GM12878 (cell line): ENCODE measurements at regions not wholly inside any gene's neighbourhood (a gene's known extent, or its start where the extent isn't known, plus 50 kb on each side); places are given as distances from the start of the nearest gene placed in this dataset.

ENCODE experiments used
- ATAC-seq: fragments of 200-7000 bp; cut with Tn5 transposase; 3 replicates; pipeline ENCODE4 v1.9.1; 2020; ENCODE audit warnings: mild to moderate bottlenecking, moderate library complexity
- BruUV-seq: library from RNA; stranded (reverse); fragments of 400-500 nt; replicated peaks from 2 replicates; lab custom pipeline; 2021; lab: Mats Ljungman, UMichigan
- CTCF ChIA-PET: fragments of 300-600 bp; sonication (Branson Sonifier 250); formaldehyde crosslinking; extraction: SDS; loops from one replicate; lab custom pipeline; 2021; ENCODE audit warnings: inconsistent platforms; lab: Yijun Ruan, JAX
- POLR2A ChIA-PET: fragments of 350-600 bp; formaldehyde crosslinking; extraction: SDS; loops from one replicate; lab custom pipeline; 2021; ENCODE audit warnings: inconsistent platforms; lab: Charles Lee
- RAD21 ChIA-PET: fragments of 300-600 bp; sonication (Branson Sonifier 250); formaldehyde crosslinking; loops from one replicate; lab custom pipeline; 2023; ENCODE audit warnings: antibody characterized with exemption; ENCODE audit not compliant: unreplicated experiment; lab: Charles Lee
- SMC1A ChIA-PET: fragments of 300-600 bp; sonication (Branson Sonifier 250); formaldehyde crosslinking; loops from one replicate; lab custom pipeline; 2023; ENCODE audit not compliant: unreplicated experiment, uncharacterized antibody; lab: Charles Lee
- DNase-seq: peaks from one replicate; pipeline ENCODE4 v3.0.0-alpha.2; 2011; ENCODE audit warnings: low read depth, low spot score
- FAIRE-seq: peaks from 3 replicates; lab custom pipeline; 2011; peaks lifted over from hg19 to GRCh38; lab: Jason Lieb, UNC
- H2AFZ ChIP-seq: 2 replicates; pipeline ENCODE4 v1.6.0; 2011; ENCODE audit warnings: low read depth, low read length, control low read depth; ENCODE audit not compliant: control insufficient read depth
- H3K27ac ChIP-seq: 2 replicates; pipeline ENCODE4 v1.5.1; 2011; ENCODE audit warnings: control low read depth; ENCODE audit not compliant: control insufficient read depth, insufficient read depth
- H3K27me3 ChIP-seq, 2 experiments: replicated peaks in 1 of 2; 2 replicates each; pipeline versions ENCODE4 v1.6.0 to v1.6.1; 2011; ENCODE audit warnings: low read length in 1 of 2; ENCODE audit not compliant: control insufficient read depth in 2 of 2, insufficient read depth in 2 of 2
- H3K36me3 ChIP-seq, 2 experiments: 2 replicates each; pipeline ENCODE4 v1.5.1; 2011; ENCODE audit warnings: low read length in 1 of 2; ENCODE audit not compliant: control insufficient read depth in 2 of 2, insufficient read depth in 2 of 2
- H3K4me1 ChIP-seq: 2 replicates; pipeline ENCODE4 v1.6.1; 2011; ENCODE audit warnings: mild to moderate bottlenecking, low read length, moderate library complexity, mixed read lengths; ENCODE audit not compliant: control insufficient read depth, insufficient read depth
- H3K4me2 ChIP-seq: 2 replicates; pipeline ENCODE4 v1.6.0; 2011; ENCODE audit warnings: control low read depth; ENCODE audit not compliant: control insufficient read depth, insufficient read depth
- H3K4me3 ChIP-seq: fragments of 200-600 bp; sonication (generic); 2 replicates; pipeline ENCODE4 v1.5.1; 2016
- H3K79me2 ChIP-seq: 2 replicates; pipeline ENCODE4 v1.6.0; 2011; ENCODE audit warnings: low read length; ENCODE audit not compliant: control insufficient read depth, insufficient read depth
- H3K9ac ChIP-seq: 2 replicates; pipeline ENCODE4 v1.8.0; 2011; ENCODE audit warnings: low read length, control low read depth, mixed read lengths; ENCODE audit not compliant: control insufficient read depth, insufficient read depth
- H3K9me3 ChIP-seq: replicated peaks from 3 replicates; pipeline ENCODE4 v1.5.1; 2011; ENCODE audit warnings: mild to moderate bottlenecking, low read length; ENCODE audit not compliant: control insufficient read depth, insufficient read depth
- H4K20me1 ChIP-seq: 2 replicates; pipeline ENCODE4 v1.6.0; 2011; ENCODE audit not compliant: control insufficient read depth, insufficient read depth
- DPF2 ChIP-seq: fragments of 450-650 bp; IDR thresholded peaks from 2 replicates; pipeline ENCODE4 v1.6.1; 2017; ENCODE audit warnings: mild to moderate bottlenecking
- IKZF1 ChIP-seq: fragments of 450-650 bp; conservative IDR thresholded peaks from 2 replicates; pipeline ENCODE4 v1.6.1; 2017; ENCODE audit warnings: antibody characterized with exemption, mild to moderate bottlenecking
- NFIC ChIP-seq: IDR thresholded peaks from 2 replicates; pipeline ENCODE4 v1.6.1; 2012; ENCODE audit warnings: low read depth, mild to moderate bottlenecking, inconsistent platforms, low read length, moderate library complexity
- NKRF ChIP-seq: fragments of 450-650 bp; conservative IDR thresholded peaks from 2 replicates; pipeline ENCODE4 v1.6.1; 2017; ENCODE audit warnings: mild to moderate bottlenecking, moderate library complexity
- PAX8 ChIP-seq: fragments of 450-650 bp; IDR thresholded peaks from 2 replicates; pipeline ENCODE4 v1.6.1; 2017; ENCODE audit warnings: mild to moderate bottlenecking, moderate library complexity
- SIN3A ChIP-seq: IDR thresholded peaks from 2 replicates; pipeline ENCODE4 v1.6.1; 2012; ENCODE audit warnings: low read depth, low read length, improper control_type of control experiment
- SIX5 ChIP-seq: IDR thresholded peaks from 2 replicates; pipeline ENCODE4 v1.6.1; 2011; ENCODE audit warnings: mild to moderate bottlenecking, low read depth, low read length, moderate library complexity; ENCODE audit not compliant: severe bottlenecking
- SMAD5 ChIP-seq: IDR thresholded peaks from 2 replicates; pipeline ENCODE4 v1.6.1; 2016; ENCODE audit warnings: antibody characterized with exemption, low read depth
- SPI1 ChIP-seq: IDR thresholded peaks from 2 replicates; pipeline ENCODE4 v1.6.1; 2011; ENCODE audit warnings: low read depth, mild to moderate bottlenecking, low read length, moderate library complexity, borderline replicate concordance; ENCODE audit not compliant: insufficient read depth
- TCF7 ChIP-seq: IDR thresholded peaks from 2 replicates; pipeline ENCODE4 v1.6.1; 2014; ENCODE audit warnings: antibody characterized with exemption, borderline replicate concordance
- WGBS: methylation state at CpG from one replicate; pipeline ENCODE4 v1.1.6; 2016; ENCODE audit warnings: low lambda C conversion rate; ENCODE audit not compliant: insufficient replicate concordance, insufficient coverage; ENCODE audit errors: missing lambda C conversion rate; 5-methylcytosine and 5-hydroxymethylcytosine counted together
- in situ Hi-C: fragments of 300-500 bp; cut with MboI; formaldehyde crosslinking; loops from 9 replicates; pipeline ENCODE4 v1.14.3; 2018; ENCODE audit warnings: mixed read lengths
- intact Hi-C: fragments of 100-400 bp; cut with micrococcal nuclease; formaldehyde crosslinking; loops from one replicate; pipeline ENCODE4 v1.14.2; 2022; ENCODE audit not compliant: unreplicated experiment
- TF ChIP-seq, protein P1 (sequence below): fragments of 450-650 bp; formaldehyde crosslinking; IDR thresholded peaks from 2 replicates; pipeline ENCODE4 v1.4.0; 2020; ENCODE audit warnings: mild to moderate bottlenecking, moderate library complexity
- TF ChIP-seq, protein P2 (sequence below), 3 experiments: IDR thresholded peaks in 2 of 3; conservative IDR thresholded peaks in 1 of 3; 2 replicates each; pipeline ENCODE4 v1.5.1; 2011; ENCODE audit warnings: low read depth in 3 of 3, low read length in 3 of 3, mild to moderate bottlenecking in 3 of 3, control low read depth in 2 of 3, moderate library complexity in 2 of 3, inconsistent platforms in 1 of 3, mixed read lengths in 1 of 3; ENCODE audit not compliant: control insufficient read depth in 2 of 3, insufficient read depth in 1 of 3; ENCODE audit errors: extremely low read depth in 1 of 3
- TF ChIP-seq, protein P3 (sequence below): fragments of 450-650 bp; formaldehyde crosslinking; IDR thresholded peaks from 2 replicates; pipeline ENCODE4 v1.5.0; 2022; ENCODE audit warnings: mild to moderate bottlenecking, missing genetic modification characterization

- Histone ChIP-seq H3K4me3 (no peak overlapping the region), H3K27ac (no peak overlapping the region), H3K9ac (no peak overlapping the region), H3K36me3 (no peaks in the 10 kb centered on the region), H2AFZ (no peak overlapping the region), H3K9me3 (no peaks in the 10 kb centered on the region), H3K79me2 (no peaks in the 10 kb centered on the region), H3K4me2 (no peak overlapping the region), H4K20me1 (no peaks in the 10 kb centered on the region), H3K27me3 (no peaks in the 10 kb centered on the region), H3K4me1 (no peaks in the 10 kb centered on the region)
- DNase-seq (no peak), ATAC-seq (no peak), FAIRE-seq (no peak)
- BruUV-seq = no TSS peak
- intact Hi-C loops (no loop called here), in situ Hi-C loops (no loop called here)
- ChIA-PET SMC1A (interaction anchor here (0.8 kb wide), 1 partner anchor 100 kb away, joined by 3 read pairs; no protein-coding TSS in a partner anchor), RAD21 (no interaction called here), CTCF (interaction anchor here (0.7 kb wide), 1 partner anchor 9 kb away, joined by 3 read pairs; no protein-coding TSS in a partner anchor), POLR2A (no interaction called here)
- 2% methylated on average over 6 of the region's 6 CpGs for WGBS
- TF ChIP-seq PAX8 = no peak
- no peak for TF ChIP-seq TCF7
- no peak for TF ChIP-seq SIX5
- TF ChIP-seq SMAD5 = no peak
- TF ChIP-seq, protein P1, sequence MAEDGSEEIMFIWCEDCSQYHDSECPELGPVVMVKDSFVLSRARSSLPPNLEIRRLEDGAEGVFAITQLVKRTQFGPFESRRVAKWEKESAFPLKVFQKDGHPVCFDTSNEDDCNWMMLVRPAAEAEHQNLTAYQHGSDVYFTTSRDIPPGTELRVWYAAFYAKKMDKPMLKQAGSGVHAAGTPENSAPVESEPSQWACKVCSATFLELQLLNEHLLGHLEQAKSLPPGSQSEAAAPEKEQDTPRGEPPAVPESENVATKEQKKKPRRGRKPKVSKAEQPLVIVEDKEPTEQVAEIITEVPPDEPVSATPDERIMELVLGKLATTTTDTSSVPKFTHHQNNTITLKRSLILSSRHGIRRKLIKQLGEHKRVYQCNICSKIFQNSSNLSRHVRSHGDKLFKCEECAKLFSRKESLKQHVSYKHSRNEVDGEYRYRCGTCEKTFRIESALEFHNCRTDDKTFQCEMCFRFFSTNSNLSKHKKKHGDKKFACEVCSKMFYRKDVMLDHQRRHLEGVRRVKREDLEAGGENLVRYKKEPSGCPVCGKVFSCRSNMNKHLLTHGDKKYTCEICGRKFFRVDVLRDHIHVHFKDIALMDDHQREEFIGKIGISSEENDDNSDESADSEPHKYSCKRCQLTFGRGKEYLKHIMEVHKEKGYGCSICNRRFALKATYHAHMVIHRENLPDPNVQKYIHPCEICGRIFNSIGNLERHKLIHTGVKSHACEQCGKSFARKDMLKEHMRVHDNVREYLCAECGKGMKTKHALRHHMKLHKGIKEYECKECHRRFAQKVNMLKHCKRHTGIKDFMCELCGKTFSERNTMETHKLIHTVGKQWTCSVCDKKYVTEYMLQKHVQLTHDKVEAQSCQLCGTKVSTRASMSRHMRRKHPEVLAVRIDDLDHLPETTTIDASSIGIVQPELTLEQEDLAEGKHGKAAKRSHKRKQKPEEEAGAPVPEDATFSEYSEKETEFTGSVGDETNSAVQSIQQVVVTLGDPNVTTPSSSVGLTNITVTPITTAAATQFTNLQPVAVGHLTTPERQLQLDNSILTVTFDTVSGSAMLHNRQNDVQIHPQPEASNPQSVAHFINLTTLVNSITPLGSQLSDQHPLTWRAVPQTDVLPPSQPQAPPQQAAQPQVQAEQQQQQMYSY = no peak
- TF ChIP-seq, protein P2, sequence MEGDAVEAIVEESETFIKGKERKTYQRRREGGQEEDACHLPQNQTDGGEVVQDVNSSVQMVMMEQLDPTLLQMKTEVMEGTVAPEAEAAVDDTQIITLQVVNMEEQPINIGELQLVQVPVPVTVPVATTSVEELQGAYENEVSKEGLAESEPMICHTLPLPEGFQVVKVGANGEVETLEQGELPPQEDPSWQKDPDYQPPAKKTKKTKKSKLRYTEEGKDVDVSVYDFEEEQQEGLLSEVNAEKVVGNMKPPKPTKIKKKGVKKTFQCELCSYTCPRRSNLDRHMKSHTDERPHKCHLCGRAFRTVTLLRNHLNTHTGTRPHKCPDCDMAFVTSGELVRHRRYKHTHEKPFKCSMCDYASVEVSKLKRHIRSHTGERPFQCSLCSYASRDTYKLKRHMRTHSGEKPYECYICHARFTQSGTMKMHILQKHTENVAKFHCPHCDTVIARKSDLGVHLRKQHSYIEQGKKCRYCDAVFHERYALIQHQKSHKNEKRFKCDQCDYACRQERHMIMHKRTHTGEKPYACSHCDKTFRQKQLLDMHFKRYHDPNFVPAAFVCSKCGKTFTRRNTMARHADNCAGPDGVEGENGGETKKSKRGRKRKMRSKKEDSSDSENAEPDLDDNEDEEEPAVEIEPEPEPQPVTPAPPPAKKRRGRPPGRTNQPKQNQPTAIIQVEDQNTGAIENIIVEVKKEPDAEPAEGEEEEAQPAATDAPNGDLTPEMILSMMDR (IDR thresholded peaks at IDR 0.05 in 2 of 3, conservative IDR thresholded peaks at IDR 0.05 in 1 of 3; ENCODE audit: control insufficient read depth in 2 of 3, extremely low read depth in 1 of 3, insufficient read depth in 1 of 3, low read depth in 3 of 3, low read length in 3 of 3) = no peak
- TF ChIP-seq SIN3A = no peak
- no peak for TF ChIP-seq SPI1
- no peak for TF ChIP-seq NFIC
- no peak for TF ChIP-seq IKZF1
- TF ChIP-seq, protein P3, sequence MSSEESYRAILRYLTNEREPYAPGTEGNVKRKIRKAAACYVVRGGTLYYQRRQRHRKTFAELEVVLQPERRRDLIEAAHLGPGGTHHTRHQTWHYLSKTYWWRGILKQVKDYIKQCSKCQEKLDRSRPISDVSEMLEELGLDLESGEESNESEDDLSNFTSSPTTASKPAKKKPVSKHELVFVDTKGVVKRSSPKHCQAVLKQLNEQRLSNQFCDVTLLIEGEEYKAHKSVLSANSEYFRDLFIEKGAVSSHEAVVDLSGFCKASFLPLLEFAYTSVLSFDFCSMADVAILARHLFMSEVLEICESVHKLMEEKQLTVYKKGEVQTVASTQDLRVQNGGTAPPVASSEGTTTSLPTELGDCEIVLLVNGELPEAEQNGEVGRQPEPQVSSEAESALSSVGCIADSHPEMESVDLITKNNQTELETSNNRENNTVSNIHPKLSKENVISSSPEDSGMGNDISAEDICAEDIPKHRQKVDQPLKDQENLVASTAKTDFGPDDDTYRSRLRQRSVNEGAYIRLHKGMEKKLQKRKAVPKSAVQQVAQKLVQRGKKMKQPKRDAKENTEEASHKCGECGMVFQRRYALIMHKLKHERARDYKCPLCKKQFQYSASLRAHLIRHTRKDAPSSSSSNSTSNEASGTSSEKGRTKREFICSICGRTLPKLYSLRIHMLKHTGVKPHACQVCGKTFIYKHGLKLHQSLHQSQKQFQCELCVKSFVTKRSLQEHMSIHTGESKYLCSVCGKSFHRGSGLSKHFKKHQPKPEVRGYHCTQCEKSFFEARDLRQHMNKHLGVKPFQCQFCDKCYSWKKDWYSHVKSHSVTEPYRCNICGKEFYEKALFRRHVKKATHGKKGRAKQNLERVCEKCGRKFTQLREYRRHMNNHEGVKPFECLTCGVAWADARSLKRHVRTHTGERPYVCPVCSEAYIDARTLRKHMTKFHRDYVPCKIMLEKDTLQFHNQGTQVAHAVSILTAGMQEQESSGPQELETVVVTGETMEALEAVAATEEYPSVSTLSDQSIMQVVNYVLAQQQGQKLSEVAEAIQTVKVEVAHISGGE (CRISPR knock-in tag) = no peak
- TF ChIP-seq NKRF = no peak
- no peak for TF ChIP-seq DPF2
Observed at GRCh38 chr11:101741479-101742175, 157.8 kb upstream of the TRPC6 start.
